ENCODE measurements at regions not wholly inside any gene's neighbourhood (a gene's known extent, or its start where the extent isn't known, plus 50 kb on each side); places are given as distances from the start of the nearest gene placed in this dataset.

GRCh38 chr6:108748959-108749358 lies 99.3 kb upstream of the ARMC2 start:
- Mint-ChIP-seq H3K27me3 (no peaks in the 10 kb centered on the region), H3K36me3 (no peaks in the 10 kb centered on the region), H3K27ac (no peak overlapping the region), H3K4me3 (no peak overlapping the region), H3K9me3 (no peaks in the 10 kb centered on the region), H3K4me1 (ENCODE audit: unreplicated experiment) (peaks cover 24% of the 10 kb centered on the region)
- no peak for DNase-seq (ENCODE audit: extremely low spot score, unreplicated experiment)
- TF ChIP-seq CTCF (conservative IDR thresholded peaks at IDR 0.05): no peak

GRCh38 chr6:108750801-108751200 lies 97.4 kb upstream of the ARMC2 start:
- Mint-ChIP-seq H3K36me3 (no peaks in the 10 kb centered on the region), H3K27me3 (peaks cover 3% of the 10 kb centered on the region), H3K27ac (no peak overlapping the region), H3K9me3 (no peaks in the 10 kb centered on the region), H3K4me1 (ENCODE audit: unreplicated experiment) (peaks cover 15% of the 10 kb centered on the region), H3K4me3 (no peak overlapping the region)
- no peak for TF ChIP-seq CTCF (conservative IDR thresholded peaks at IDR 0.05)
- no peak for DNase-seq (ENCODE audit: extremely low spot score, unreplicated experiment)

DNA sequence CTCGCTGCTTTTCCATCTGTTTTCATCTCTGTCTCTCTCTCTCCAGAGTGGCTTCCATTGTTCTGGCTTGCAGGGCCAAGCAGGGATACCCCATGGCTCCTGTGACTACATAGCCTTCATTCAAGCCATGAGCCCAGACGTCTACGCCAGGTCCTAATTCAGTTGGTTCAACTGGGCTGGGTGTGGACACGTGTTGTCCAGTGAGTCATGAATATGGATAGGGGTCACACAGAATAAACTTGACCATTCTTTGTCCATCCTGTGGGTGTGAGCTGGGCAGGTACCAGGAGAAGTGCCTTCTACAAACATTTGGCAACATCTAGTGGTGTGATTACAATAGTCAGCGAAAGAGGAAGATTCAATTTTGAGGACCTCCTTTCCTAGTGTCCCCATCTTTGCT lies 96.9 kb upstream of the ARMC2 start:
- Mint-ChIP-seq H3K27me3 (peaks cover 3% of the 10 kb centered on the region), H3K9me3 (no peaks in the 10 kb centered on the region), H3K27ac (no peak overlapping the region), H3K36me3 (no peaks in the 10 kb centered on the region), H3K4me1 (ENCODE audit: unreplicated experiment) (peaks cover 15% of the 10 kb centered on the region), H3K4me3 (no peak overlapping the region)
- no peak for TF ChIP-seq CTCF (conservative IDR thresholded peaks at IDR 0.05)
- DNase-seq (ENCODE audit: extremely low spot score, unreplicated experiment): no peak

DNA sequence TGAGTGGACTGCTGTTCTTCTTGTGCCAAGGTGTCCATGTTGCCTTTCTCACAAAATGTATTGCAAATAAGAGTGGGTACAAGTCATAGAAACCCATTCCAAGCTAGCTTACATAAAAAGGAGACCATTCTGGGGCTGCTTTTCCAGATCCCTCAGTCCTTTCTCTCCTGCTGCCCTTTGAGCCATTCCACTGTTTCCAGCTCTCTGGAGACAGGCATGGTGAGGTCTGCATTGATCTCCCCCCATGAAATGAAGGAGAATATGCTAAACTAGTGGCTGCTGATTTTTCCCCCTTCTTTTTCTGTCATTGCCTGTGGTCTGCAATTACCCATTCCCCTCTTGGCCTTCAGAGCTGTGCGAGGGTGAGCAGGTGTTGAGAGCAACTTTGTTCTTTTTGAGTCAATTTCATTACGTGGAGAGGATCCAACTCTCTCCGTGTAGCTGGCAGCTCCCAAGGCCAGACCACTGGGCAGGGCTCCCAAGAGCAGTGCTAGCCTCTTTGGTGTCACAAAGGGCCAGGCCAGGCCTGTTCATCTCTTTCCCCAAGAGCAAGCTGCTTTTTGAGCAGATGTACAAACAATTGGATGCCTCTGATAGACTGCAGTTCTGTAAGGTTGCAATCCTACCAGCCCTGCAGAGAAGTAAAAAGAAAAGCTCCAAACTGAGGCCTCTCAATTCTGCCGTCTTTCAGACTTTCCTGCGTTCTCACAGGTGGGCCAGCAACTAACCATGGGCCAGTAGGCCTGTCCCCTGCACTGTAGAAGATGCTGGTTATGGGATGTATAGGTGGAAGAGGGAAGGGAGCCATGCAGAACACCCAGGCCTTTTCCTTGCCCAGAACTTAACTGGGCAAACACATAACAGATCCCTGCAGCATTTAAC lies 96.1 kb upstream of the ARMC2 start:
- no peak for TF ChIP-seq CTCF (conservative IDR thresholded peaks at IDR 0.05)
- H3K27me3 Mint-ChIP-seq: peaks cover 3% of the 10 kb centered on the region
- no peak overlapping the region for H3K27ac Mint-ChIP-seq
- H3K36me3 Mint-ChIP-seq: no peaks in the 10 kb centered on the region
- H3K4me3 Mint-ChIP-seq: no peak overlapping the region
- no peak for DNase-seq (ENCODE audit: extremely low spot score, unreplicated experiment)
- H3K4me1 Mint-ChIP-seq (ENCODE audit: unreplicated experiment): peaks cover 10% of the 10 kb centered on the region
- no peaks in the 10 kb centered on the region for H3K9me3 Mint-ChIP-seq

- H3K4me1 Mint-ChIP-seq (ENCODE audit: unreplicated experiment): peaks cover 10% of the 10 kb centered on the region
- peaks cover 3% of the 10 kb centered on the region for H3K27me3 Mint-ChIP-seq
- H3K4me3 Mint-ChIP-seq: no peak overlapping the region
- H3K9me3 Mint-ChIP-seq: no peaks in the 10 kb centered on the region
- no peak overlapping the region for H3K27ac Mint-ChIP-seq
- no peak for DNase-seq (ENCODE audit: extremely low spot score, unreplicated experiment)
- no peak for TF ChIP-seq CTCF (conservative IDR thresholded peaks at IDR 0.05)
- H3K36me3 Mint-ChIP-seq: no peaks in the 10 kb centered on the region
Measured at GRCh38 chr6:108752733-108753590, 95.3 kb upstream of the ARMC2 start.

Measured in type B pancreatic cell (in vitro differentiated cells).